ENCODE measurements at regions not wholly inside any gene's neighbourhood (a gene's known extent, or its start where the extent isn't known, plus 50 kb on each side); places are given as distances from the start of the nearest gene placed in this dataset.
A peak's percentile ranks its signal among the peaks of the same experiment; 100 is the strongest.

DNA sequence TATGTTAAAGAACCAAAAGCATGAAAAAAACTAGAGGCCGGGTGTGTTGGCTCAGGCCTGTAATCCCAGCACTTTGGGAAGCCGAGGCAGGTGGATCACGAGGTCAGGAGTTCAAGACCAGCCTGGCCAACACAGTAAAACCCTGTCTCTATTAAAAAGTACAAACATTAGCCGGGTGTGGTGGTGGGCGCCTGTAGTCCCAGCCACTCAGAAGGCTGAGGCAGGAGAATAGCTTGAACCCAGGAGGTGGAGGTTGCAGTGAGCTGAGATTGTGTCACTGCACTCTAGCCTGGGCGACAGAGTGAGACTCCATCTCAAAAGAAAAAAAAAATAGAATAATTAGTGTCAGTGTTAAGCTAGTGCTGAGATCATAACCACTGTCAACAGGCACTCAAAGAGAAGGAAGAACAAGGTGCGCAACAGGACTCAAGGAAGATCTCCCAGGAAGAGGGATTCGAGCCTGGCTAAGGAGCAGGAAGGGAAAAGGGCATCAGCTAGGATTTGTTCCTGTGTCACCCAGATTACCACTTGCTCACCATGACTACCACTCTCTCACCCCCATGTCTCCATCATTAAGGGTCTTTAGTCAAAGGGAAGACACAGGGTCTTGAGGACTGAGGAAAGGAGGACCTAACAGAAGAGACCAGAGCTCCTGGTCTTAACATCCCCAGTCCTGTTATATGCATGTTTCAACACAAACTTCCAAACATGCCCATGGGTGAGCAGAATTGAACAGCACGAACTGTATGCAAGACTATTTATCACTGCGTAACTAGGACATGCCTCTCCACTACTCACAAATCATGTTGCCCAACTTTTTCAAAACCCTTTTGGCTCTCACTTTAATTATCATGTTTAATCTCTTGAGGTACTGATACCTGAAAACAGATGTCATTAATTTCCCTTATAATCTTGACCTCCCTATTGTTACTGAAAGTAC is 88.3 kb upstream of the PLEKHM1 start:
- no peak for DNase-seq (ENCODE audit: low read depth)
- H3K4me3 ChIP-seq (ENCODE audit: low read depth, low read length): no peak overlapping the region
- TF ChIP-seq, protein P1, sequence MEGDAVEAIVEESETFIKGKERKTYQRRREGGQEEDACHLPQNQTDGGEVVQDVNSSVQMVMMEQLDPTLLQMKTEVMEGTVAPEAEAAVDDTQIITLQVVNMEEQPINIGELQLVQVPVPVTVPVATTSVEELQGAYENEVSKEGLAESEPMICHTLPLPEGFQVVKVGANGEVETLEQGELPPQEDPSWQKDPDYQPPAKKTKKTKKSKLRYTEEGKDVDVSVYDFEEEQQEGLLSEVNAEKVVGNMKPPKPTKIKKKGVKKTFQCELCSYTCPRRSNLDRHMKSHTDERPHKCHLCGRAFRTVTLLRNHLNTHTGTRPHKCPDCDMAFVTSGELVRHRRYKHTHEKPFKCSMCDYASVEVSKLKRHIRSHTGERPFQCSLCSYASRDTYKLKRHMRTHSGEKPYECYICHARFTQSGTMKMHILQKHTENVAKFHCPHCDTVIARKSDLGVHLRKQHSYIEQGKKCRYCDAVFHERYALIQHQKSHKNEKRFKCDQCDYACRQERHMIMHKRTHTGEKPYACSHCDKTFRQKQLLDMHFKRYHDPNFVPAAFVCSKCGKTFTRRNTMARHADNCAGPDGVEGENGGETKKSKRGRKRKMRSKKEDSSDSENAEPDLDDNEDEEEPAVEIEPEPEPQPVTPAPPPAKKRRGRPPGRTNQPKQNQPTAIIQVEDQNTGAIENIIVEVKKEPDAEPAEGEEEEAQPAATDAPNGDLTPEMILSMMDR (IDR thresholded peaks at IDR 0.05; ENCODE audit: low read depth, low read length, missing control alignments): no peak
- in situ Hi-C loops (cut with HindIII; ENCODE audit: low sequenced_read_pairs): no loop called here

DNA sequence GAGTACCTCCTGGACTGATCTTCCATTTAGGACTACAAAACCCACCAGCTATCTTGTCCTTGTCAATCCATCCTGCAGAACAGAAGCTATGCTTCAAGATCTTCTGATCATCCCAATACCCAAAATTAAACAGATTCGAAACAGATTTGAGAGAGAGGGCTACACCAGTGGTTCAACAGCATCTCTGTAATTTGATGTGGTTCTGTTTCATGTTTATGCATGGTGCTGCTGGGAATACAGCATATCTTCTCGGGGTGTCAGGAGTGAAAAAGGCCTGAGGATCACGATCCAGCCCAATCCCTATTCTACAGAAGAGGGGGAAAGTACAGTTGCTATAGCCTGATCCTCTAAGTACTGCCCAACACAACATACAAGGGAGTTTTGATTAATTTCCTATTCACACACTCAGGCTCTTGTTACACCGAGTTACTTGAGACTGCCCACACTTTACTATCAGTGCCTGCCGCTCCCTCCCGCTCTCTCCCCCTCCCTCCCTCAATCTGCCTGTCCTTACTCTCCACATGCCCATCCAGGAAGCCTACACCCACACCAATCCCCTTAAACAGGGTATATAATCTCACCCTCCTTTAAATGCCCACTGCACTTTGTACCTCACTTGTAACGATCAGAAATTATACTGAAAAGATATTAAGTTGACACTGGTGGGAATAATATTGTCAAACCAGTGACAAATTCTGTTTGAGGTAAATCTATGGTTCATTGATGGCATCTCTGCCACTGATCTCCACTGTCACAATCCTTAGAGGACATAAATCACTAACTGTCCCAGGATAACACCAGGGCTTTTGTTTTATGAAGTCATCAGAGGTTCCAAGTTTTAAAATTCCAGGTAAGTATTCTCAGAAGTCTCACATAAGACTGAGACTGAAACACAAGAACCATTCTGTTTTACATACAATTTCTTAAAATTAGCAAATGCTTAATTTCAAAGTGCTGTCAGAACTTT is 89.3 kb upstream of the PLEKHM1 start:
- TF ChIP-seq, protein P1 (IDR thresholded peaks at IDR 0.05; ENCODE audit: low read depth, low read length, missing control alignments): no peak
- no peak for DNase-seq (ENCODE audit: low read depth)
- no peak overlapping the region for H3K4me3 ChIP-seq (ENCODE audit: low read depth, low read length)
- in situ Hi-C loops (cut with HindIII; ENCODE audit: low sequenced_read_pairs): no loop called here

DNA sequence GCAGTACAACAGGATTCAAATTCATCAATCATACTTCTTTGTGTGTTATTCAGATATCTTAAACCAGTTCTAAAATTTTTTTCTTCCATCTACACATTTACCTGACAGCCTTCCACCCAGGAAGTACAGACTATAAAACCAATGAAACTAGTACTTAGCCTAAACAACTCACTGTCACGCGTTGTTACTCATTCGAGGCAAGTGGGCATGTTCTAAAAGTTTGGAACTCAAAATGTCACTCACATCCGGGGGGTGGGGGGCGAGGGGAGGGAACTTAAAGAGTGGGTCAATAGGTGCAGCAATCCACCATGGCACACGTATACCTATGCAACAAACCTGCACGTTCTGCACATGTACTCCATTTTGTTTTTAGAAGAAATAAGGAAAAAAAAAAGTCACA is 90.4 kb upstream of the PLEKHM1 start:
- no peak for DNase-seq (ENCODE audit: low read depth)
- in situ Hi-C loops (cut with HindIII; ENCODE audit: low sequenced_read_pairs): no loop called here
- no peak overlapping the region for H3K4me3 ChIP-seq (ENCODE audit: low read depth, low read length)
- TF ChIP-seq, protein P1 (IDR thresholded peaks at IDR 0.05; ENCODE audit: low read depth, low read length, missing control alignments): no peak

DNA sequence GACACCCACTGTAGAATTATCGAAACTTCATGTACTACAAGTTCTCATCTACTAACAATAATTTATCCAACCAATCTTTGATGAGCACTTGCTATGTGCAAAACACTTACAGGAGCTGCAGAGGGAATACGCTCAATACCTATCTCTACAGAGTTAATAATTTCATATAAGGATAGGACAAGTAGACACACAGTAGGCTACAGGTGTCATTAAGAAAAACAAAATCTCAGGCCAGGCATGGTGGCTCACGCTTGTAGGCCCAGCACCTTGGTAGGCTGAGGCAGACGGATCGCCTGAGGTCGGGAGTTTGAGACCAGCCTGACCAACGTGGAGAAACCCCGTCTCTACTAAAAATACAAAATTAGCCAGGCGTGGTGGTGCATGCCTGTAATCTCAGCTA is 91.3 kb upstream of the PLEKHM1 start:
- in situ Hi-C loops (cut with HindIII; ENCODE audit: low sequenced_read_pairs): no loop called here
- H3K4me3 ChIP-seq (ENCODE audit: low read depth, low read length): no peak overlapping the region
- no peak for DNase-seq (ENCODE audit: low read depth)
- TF ChIP-seq, protein P1 (IDR thresholded peaks at IDR 0.05; ENCODE audit: low read depth, low read length, missing control alignments): no peak

DNA sequence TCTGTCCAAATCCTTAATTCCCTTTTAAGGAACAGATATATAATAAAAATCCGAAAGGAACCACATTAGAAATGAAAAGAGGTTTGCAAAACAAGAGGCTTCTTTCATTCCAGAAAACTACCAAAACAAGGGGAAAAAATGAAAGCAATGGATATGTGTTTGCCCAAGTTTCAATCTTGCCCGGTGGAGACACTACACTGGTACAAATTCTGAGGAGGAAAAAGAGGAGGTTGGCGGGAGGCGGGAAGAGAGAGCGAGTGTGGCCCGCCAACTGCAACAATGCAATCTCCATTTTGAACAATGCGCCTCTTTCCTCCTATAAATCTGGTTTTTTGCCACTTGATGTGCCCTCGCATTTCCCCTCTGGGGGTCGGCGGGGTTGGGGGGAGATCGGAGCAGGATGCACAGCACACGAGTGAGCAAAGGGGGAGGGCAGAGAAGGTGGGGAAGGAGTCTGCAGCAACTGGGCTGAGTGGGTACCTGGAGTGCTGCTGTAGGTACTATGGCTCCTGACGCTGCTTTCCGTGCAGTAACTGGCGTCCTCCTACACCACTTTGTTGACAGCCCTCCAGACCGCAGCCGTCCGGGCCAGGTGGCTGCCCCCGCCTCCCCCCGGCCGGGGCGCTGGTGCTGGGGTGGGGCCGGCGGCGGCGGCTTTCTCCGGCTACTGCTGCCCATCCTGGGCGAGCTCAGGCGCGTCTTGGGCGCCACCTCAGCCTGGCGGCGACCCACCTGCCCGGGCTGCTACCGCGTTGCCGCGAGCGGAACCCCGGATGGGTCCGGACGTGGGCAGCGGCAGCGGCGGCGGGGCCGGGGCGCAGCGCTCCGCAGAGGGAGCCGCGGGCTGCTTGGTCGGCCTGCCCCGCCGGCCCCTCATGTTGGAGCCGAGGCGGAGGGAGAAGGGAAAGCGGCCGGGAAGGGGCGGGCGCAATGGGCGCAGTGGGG is 93.8 kb upstream of the PLEKHM1 start:
- no peak for DNase-seq (ENCODE audit: low read depth)
- in situ Hi-C loops (cut with HindIII; ENCODE audit: low sequenced_read_pairs): no loop called here
- TF ChIP-seq, protein P1 (IDR thresholded peaks at IDR 0.05; ENCODE audit: low read depth, low read length, missing control alignments): no peak
- peak overlapping the region; percentile 79 for H3K4me3 ChIP-seq (ENCODE audit: low read depth, low read length)
